HG03135 (cell line): ENCODE measurements at regions not wholly inside any gene's neighbourhood (a gene's known extent, or its start where the extent isn't known, plus 50 kb on each side); places are given as distances from the start of the nearest gene placed in this dataset.

Source experiments
- ATAC-seq: cut with Tn5 transposase; IDR thresholded peaks from one replicate; pipeline ENCODE4 v1.9.1; 2021; ENCODE audit warnings: mild to moderate bottlenecking, moderate library complexity; ENCODE audit not compliant: unreplicated experiment

DNA sequence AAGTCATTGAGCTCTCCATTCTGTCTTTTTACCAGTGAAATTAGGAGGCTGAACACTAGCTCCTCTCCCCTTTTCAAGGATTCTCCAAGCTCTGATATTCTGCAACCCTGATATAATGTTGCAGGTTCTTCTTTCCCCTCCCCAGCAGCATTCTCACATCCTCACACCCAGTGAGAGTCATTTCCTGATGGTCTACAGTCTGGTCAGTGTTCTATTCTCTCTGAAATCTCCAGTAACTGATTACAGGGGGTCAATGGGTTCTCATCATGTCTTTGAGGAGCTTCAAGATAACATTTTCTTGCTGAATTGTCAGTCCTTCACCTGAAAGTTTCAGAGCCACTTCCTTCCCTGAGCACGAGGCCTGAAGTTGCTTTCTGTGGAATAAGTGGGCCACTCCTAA lies 299.4 kb downstream of the PTEN start:
- ATAC-seq: no peak

DNA sequence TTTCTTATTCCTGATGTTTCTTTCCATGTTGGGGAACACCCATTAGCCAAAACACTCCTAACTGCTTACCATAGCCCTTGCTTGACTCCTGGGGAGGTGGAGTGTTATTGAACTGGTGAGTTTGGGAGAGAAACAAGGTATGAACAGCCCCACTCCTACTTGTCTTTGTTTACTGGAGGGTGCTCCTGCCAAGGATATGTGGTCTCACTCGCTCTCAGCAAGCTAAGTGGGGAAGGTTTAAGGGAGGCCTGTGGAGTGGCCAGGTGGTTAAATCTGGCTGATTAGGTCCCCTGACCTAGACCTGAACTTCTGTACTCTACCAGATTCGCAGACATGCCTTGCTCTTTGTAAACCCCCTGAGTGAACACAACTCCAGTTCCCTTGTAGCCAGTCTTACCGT lies 300.1 kb downstream of the PTEN start:
- no peak for ATAC-seq

GRCh38 chr10:88164471-88164870 lies 301.0 kb downstream of the PTEN start:
- no peak for ATAC-seq

- no peak for ATAC-seq
Measured at GRCh38 chr10:88165849-88166271, 302.4 kb downstream of the PTEN start.

GRCh38 chr10:88168171-88169036 lies 305.0 kb downstream of the PTEN start:
- no peak for ATAC-seq

- ATAC-seq: no peak
Measured at GRCh38 chr10:88169037-88169319, 305.6 kb downstream of the PTEN start.

DNA sequence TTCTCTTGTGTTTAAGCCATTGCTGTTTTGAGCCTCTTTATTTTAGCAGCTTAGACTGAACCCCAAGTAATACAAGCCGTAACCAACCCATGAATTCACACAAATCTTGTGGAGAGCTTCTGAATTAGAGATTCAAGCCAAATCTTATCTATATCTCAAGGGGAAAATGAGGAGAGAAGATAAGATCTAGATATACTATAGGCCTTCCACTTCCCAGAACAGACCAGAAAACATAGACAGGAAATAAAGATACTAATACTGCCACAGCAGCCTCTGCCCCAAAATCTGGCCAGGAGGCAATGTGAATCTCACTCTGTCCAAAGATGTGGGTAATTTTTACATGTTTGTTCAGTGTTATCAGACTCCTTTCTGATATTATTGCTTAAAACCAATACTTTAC lies 307.2 kb downstream of the PTEN start:
- no peak for ATAC-seq

GRCh38 chr10:88172159-88172558 lies 308.7 kb downstream of the PTEN start:
- ATAC-seq: no peak

DNA sequence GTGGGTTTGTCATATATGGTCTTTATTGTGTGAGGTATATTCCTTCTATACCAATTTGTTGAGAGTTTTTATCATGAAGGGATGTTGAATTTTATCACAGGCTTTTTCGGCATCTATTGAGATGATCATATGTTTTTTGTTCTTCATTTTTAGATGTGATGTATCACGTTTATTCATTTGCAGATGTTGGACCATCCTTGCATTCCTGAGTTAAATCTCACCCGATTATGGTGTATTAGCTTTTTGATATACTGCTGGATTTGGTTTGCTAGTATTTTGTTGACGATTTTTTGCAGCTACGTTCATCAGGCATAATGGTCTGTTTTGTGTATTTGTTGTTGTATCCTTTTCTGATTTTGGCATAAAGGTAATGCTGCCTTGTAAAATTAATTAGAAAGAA lies 311.0 kb downstream of the PTEN start:
- no peak for ATAC-seq

DNA sequence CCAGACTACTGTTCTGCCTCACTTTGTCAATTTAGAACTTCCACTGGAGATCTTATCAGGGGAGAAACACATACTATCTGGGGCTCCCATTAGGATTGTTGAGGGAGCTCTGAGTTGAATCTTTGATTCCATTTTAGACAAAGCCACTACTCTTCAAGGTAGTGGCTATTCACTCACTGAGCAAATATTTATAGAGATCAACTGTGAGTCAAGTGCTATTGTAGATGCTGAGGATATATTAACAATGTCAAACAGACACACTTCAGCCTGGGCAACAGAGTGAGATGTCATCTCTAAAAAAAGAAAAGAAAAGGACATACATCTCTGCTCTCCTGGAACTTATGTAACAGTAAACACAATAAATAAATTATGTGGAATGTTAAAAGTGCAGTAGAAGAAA lies 315.3 kb downstream of the PTEN start:
- ATAC-seq: no peak

GRCh38 chr10:88179831-88180230 lies 316.4 kb downstream of the PTEN start:
- ATAC-seq: no peak

DNA sequence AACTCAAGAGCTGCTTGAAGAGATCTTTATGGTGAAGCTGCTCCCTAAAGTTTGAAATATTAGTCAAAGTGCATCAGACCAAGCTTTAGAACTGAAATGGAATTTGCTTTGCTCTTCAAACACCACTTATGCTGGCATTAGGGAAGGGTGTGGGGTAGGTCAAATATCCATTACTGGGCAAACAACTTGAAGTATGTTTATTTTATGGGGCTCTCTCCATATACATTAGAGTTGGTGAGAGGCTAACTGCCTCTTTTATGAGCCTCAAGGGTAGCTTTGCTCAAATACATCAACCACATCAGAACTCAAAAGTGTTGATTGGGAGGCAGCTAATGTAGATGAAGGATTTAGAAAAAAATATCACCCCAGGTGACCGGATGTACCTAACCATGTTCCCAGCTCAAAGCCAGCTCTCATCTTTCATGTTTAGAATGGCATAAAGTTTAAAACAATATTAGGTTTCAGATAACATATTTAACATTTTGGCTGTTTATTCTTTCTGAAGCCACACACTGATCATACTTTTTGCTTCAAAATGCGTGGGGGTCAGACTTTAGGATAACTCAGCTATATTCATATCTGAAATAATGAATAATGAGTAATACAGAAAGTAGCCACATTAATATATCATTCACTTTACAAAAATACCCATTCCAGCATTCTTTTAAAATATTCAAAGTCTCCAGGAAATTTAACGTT lies 318.6 kb downstream of the PTEN start:
- no peak for ATAC-seq

GRCh38 chr10:88182601-88182930 lies 319.1 kb downstream of the PTEN start:
- no peak for ATAC-seq

- no peak for ATAC-seq
Measured at GRCh38 chr10:88184543-88185297, 321.3 kb downstream of the PTEN start.

GRCh38 chr10:88185830-88186229 lies 322.4 kb downstream of the PTEN start:
- no peak for ATAC-seq

GRCh38 chr10:88186335-88186734 lies 322.9 kb downstream of the PTEN start:
- no peak for ATAC-seq

GRCh38 chr10:88187472-88187871 lies 324.0 kb downstream of the PTEN start:
- no peak for ATAC-seq

- no peak for ATAC-seq
Measured at GRCh38 chr10:88190123-88190522, 326.7 kb downstream of the PTEN start.

GRCh38 chr10:88190540-88191235 lies 327.3 kb downstream of the PTEN start:
- ATAC-seq: no peak

- no peak for ATAC-seq
Measured at GRCh38 chr10:88193018-88193417, 329.6 kb downstream of the PTEN start.
